Upper lobe of left lung (tissue), 4 donors: ENCODE measurements at regions not wholly inside any gene's neighbourhood (a gene's known extent, or its start where the extent isn't known, plus 50 kb on each side); places are given as distances from the start of the nearest gene placed in this dataset.

Experiments
- EP300 ChIP-seq, 4 donors: sonication (generic); formaldehyde crosslinking; IDR thresholded peaks; one replicate each; pipeline ENCODE4 v1.5.1; 2017; ENCODE audit warnings: antibody characterized with exemption in 4 of 4, control low read depth in 2 of 4
- POLR2A ChIP-seq, 4 donors: fragments of 450-650 bp; IDR thresholded peaks; one replicate each; pipeline ENCODE4 v1.5.1; 2016 to 2017; ENCODE audit warnings: antibody characterized with exemption in 4 of 4, mild to moderate bottlenecking in 2 of 4
- POLR2AphosphoS5 ChIP-seq, 2 donors: sonication (generic); formaldehyde crosslinking; IDR thresholded peaks; one replicate each; pipeline ENCODE4 v1.5.1; 2017; ENCODE audit warnings: antibody characterized with exemption in 2 of 2
- TF ChIP-seq, protein P1 (sequence below), 6 experiments: fragments of 450-650 bp in 4 of 6; fragments of 200-600 bp in 2 of 6; sonication (generic) in 2 of 6; IDR thresholded peaks; one replicate each; pipeline ENCODE4 v1.5.1; 2016 to 2019; ENCODE audit warnings: antibody characterized with exemption in 6 of 6

DNA sequence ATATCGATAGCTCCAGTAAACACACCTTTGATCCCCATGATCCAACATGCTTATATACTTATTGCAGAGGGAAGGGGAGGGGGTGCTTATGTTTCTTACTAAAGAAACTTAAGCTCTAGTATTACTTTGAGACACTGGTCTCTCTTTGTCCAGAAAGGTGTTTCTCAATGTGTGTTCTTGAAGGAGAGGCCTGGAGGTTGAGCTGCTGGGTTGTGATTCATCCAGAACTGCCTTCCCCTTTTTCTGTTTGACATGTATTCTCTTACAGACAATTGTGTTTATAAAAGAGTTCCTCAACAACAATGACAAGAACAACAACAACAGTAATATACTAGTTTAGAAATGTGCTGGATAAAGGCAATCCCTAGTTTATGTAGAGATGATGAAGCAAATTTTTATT lies 516.0 kb upstream of the FAM98A start:
- TF ChIP-seq, protein P1, sequence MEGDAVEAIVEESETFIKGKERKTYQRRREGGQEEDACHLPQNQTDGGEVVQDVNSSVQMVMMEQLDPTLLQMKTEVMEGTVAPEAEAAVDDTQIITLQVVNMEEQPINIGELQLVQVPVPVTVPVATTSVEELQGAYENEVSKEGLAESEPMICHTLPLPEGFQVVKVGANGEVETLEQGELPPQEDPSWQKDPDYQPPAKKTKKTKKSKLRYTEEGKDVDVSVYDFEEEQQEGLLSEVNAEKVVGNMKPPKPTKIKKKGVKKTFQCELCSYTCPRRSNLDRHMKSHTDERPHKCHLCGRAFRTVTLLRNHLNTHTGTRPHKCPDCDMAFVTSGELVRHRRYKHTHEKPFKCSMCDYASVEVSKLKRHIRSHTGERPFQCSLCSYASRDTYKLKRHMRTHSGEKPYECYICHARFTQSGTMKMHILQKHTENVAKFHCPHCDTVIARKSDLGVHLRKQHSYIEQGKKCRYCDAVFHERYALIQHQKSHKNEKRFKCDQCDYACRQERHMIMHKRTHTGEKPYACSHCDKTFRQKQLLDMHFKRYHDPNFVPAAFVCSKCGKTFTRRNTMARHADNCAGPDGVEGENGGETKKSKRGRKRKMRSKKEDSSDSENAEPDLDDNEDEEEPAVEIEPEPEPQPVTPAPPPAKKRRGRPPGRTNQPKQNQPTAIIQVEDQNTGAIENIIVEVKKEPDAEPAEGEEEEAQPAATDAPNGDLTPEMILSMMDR (IDR thresholded peaks at IDR 0.05), result no peak
- TF ChIP-seq POLR2A (IDR thresholded peaks at IDR 0.05) (no peak), POLR2AphosphoS5 (IDR thresholded peaks at IDR 0.05) (no peak), EP300 (IDR thresholded peaks at IDR 0.05) (no peak)
